Embryonic facial prominence (tissue), 1 donor: ENCODE measurements at regions not wholly inside any gene's neighbourhood (a gene's known extent, or its start where the extent isn't known, plus 50 kb on each side); places are given as distances from the start of the nearest gene placed in this dataset.
"Not testable (repeated sequence)": the region's sequence is repeated elsewhere in the genome, so short reads cannot be mapped to it uniquely, and the experiment has no call there.

ENCODE experiments used
- DNase-seq: peaks from one replicate; pipeline ENCODE4 v3.0.0-alpha.2; 2016; ENCODE audit errors: extremely low spot score

DNA sequence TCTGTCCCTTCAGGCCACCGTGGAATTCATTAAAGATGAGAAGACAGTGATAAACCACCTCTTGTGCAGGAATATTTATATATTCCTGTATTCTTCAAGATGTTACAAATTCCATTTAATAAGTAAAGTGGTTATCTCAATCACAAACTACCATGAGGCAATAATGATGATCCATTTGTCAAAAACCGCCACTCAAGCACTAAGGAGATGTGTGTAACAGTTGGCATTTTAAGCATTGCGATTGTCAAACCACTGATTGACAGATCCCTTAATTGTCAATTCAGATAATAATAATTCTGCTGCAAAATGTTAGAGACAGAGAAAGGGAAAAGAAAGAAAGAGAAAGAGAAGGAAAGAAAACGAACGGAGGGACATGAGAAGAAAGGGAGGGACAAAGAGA, 476.1 kb upstream of the RBFOX1 start:
- no peak for DNase-seq

DNA sequence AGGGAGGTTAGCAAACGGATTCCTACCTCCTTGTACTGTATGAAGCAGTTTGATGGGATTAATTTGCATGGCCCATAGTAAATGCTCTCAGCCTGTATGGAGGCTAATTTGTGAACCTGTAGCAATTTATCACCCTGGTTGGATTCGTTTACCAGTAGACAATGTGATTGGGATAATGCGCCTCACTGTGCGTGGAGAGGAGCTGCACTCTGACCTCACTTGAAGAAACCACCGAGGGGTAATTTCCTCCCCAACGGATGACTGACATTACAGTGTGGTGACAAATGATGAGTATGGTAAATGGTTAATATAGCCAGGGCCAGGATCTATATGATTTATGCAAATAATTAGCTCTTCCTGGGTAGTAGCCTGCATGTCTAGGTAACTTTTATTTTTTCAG, 479.1 kb upstream of the RBFOX1 start:
- DNase-seq, result no peak

DNA sequence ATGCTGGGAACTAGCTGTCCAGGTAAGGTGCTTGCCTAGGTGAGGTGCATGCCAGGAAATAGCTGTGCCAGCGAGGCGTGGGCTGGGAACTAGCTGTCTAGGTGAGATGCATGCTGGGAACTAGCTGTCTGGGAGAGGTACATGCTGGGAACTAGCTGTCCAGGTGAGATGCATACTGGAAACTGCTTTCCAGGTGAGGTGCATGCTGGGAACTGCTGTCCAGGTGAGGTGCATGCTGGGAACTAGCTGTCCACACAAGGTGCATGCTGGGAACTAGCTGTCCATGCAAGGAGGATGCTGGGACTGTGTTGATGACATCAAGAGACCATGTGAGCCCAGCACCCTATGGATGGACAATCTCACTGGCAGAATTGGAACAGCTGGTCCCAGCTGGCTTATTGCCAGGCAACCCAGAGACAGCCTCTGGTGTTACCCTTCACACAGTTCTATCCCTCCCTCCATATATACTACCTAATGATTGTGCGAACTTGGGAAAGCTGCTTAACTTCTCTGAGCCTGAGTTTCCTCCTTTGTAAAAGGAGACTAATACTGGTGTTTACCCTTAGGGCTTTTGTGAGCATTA, 479.9 kb upstream of the RBFOX1 start:
- no peak for DNase-seq

DNA sequence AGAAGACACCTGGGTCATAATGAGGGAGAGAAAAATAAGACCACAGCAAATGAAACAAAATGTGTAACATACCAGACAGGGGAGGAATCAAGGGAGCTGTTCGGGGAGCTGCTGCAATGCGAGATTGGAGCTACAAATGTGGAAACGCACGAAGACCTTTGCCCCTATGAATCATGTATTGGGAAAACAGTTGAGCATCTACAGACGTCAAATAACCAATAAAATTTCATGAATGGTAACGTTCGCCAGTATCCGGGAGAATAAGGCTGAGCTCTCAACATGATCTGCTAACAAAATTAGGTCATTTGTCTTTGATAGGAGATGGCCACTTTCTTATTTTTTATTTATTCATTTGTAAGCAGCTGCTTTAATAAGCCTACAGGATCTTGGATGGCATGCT, 486.2 kb upstream of the RBFOX1 start:
- DNase-seq, result no peak

DNA sequence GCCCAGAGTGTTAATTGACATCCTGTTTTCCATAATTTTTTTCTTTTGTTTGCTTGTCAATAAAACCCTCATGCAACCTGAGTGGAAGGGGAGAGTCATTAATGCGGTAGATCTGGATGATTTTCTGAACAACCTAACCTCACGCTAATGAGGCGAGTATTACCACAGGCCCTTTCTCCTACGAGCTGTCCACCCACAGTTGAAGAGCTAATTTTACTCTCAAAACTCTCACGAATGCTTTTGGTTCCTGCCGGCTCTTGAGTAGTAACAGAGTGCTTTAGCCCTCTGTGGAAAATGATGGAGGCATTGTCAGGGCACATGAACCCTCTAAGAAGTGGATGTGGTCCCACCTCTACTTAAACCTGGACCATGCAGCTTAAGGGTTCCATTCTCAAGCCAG, 491.3 kb upstream of the RBFOX1 start:
- DNase-seq, result no peak

DNA sequence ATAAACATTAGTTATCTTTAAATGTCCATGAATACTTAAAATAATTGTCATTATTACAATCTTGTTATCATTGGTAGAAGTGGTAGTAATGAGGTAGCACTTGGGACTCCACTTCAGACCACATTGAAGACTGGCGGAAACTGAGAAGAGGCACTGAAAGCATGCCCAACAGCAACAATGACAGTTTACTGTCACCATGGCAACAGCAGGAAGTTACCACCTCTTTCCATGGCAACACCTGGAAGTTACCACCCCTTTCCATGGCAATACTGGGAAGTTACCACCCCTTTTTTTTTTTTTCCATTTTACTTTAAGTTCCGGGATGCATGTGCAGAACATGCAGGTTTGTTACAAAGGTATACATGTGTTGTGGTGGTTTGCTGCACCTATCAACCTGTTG, 494.9 kb upstream of the RBFOX1 start:
- DNase-seq, result no peak

DNA sequence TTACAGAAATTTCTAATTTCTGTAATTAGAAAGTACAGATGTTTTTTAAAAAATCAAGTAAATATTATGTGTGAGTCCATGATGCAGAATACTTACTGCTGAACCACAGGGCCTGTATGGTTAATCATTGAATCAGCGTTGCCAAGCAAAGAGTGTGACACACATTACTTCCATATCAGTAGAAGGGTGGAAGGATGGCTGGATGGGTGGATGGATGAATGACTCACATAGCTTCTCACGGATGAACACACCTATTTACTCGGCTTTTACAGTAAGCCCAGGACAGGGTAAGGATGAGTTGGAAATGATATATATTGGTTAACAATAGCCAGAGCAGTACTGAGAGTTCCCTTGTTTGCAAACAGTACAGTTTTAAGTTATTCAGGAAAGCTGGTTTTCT, 495.9 kb upstream of the RBFOX1 start:
- DNase-seq, result no peak

DNA sequence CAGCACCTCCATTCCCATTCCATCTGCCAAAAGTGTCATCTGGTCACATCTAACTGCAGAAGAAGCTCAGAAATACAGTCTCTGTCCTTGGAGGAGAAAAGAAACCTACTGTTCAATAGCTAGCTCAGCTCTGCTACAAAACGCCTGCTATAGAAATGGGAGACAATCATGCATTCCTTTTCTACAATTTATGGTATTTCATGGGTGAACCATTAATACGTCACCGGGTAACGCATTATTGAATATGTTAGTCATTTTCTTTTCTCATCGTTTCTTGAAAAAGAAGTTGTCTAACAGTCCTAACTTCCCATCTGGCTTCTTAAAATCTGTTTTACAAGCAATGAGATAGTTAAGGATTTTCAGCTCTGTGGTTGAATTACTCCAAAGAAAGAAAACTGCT, 496.7 kb upstream of the RBFOX1 start:
- no peak for DNase-seq

DNA sequence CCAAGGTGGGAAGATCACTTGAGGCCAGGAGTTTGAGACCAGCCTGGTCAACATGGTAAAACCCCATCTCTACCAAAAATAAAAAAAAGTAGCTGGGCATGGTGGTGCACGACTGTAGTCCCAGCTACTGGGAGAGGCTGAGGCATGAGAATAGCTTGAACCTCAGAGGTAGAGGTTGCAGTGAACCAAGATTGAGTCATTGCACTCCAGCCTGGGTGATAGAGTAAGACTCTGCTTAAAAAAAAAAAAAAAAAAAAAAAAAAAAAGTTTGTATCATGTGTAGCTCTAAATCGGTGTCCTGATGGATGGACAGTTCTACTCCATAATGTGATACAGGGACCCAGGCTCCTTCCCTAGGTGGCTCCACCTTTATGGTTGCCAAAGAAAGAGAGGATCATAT, 497.1 kb upstream of the RBFOX1 start:
- DNase-seq, result no peak

DNA sequence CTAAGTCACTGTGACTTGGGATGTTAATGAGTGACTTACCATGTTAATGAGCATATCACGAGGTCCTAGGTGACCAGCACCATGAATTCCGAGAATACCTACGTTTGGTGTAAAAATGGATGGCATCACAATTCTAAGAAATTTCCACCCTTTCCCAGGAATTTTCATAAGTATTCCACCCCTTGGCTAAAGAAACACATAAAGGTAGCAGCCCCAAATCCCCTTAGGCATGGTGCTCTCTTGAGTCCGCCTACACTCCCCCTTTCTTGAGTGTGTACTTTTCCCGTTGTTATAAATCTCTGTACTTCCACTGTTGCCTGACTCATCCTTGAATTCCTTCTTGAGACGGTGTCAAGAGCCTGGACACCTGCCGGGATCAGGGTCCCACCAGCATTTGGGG, 504.0 kb upstream of the RBFOX1 start:
- DNase-seq, result no peak

DNA sequence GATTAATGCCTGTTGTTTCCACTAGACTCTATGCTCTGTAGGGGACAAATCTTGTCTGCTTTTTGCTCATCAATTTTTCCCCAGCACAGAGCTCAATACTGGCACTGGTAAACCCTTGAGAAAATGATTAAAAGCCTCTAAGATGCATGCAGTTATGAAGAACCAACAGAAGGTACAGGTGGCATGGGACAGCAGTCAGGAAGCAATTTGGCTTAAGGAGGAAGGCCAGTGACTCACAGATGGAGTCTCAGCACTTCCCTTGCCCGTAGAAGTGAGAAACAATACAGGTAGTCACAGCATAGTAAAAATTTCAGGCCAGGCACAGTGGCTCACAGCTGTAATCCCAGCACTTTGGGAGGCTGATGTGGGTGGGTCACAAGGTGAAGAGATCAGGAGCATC, 504.7 kb upstream of the RBFOX1 start:
- DNase-seq, result no peak

DNA sequence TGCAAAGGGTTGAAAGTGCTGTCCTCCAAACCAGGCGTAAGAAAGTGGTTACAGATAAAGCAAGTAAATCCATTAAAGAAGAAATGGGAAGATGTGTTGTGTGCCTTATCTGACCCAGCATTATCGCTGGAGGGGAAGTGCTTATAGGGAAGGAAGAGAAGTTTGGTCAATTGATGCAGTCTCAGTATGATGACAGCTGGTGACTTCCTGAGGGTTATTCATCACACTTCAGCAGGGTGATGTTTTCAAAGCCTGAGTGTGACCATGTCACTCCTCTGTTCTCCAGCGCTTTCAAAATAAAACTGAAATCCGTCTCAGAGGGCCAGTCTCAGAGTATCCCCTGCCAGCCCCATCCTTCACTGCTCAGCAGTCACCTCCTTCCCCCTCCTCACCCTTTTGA, 505.4 kb upstream of the RBFOX1 start:
- DNase-seq, result no peak

DNA sequence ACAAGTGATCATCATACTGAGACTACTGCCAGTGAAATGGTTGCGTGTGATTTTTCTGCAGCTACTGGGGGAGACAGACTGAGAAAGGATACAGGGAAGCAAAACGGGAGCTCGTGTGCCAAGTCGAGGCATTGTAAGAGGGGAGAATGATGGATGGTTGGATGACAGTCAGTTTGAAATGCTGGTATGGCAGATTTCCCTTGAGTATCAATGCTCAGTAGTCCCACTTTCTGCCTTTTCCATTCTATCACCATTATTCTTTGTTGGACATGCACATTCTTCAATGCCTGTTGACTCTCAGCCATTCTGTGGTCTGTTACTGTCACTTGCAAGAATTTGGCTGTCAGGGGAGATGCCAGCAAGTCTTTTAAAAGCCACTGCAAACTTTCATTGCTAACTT, 510.6 kb upstream of the RBFOX1 start:
- DNase-seq, result no peak

DNA sequence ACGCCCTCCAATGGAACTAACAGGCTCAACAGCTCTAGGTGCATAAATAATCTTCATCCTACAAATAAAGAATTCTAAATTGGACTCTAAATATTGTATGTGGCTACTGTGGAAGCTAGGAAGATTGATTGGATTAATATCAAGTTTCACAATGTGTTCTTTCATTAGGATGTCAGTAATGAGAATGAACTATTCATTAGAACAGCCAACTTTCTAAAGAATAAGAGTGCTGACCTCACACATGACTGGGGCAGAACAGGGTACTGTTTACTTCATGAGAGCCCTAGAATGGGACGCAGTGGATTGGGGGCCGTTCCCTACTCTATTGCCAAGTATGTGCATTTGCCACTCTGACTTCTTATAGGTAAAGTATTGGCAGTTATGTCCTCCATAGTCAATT, 528.2 kb upstream of the RBFOX1 start:
- DNase-seq, result no peak

DNA sequence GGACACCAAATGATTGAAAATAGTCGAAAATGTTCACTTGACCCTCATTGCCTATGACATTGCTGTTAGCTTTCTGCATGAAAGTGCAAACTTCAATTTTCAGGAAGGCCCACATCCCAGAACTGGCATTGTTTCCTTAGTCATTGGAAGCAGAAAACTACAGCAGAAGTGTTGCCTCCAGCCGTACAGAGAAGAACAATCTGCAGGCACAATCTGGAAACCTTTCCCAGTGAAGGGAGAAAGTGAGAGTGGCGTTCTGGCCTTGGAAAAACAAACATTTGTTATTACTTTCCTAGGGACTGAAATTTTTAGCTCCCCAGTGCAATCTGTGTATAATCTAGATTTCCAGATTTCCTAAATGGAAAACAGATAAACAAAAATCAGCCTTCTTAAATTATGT, 529.5 kb upstream of the RBFOX1 start:
- DNase-seq, result no peak

DNA sequence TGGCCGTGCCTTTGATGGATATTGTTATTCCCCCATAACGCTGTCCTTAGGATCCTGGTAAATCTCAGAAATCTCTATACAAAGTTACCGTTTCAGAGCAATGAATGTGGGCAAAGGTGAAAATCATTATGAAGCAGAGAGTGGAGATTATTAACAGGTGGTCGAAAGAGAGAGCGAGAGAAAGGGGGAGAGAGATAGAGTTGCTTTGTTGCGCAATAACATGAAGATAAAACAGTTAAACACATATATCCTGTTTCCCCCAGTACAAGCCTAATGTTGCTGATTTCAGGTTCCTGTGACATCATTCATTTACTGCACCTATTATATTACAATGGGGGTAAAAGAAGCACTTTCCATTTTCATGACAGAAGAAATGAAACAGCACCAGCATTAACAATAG, 535.4 kb upstream of the RBFOX1 start:
- DNase-seq, result no peak

DNA sequence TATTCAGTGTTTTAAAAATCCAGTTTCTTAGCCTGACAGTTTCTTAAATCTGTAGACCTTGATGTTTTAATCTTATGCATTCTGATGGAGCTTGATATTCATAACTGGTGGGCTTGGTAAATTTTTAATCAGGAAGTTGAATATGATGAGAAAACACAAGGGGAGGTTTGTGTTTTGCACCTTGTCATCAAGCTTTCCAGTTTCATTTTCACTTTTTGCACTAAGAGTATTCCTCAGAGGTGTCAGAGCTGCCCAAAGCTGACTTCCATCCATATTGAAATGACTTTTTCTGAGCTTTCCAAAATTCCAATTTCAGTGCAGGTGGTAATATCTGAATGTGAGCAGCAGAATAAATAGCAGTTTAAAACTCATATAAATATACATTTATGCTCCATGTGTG, 555.0 kb upstream of the RBFOX1 start:
- no peak for DNase-seq

DNA sequence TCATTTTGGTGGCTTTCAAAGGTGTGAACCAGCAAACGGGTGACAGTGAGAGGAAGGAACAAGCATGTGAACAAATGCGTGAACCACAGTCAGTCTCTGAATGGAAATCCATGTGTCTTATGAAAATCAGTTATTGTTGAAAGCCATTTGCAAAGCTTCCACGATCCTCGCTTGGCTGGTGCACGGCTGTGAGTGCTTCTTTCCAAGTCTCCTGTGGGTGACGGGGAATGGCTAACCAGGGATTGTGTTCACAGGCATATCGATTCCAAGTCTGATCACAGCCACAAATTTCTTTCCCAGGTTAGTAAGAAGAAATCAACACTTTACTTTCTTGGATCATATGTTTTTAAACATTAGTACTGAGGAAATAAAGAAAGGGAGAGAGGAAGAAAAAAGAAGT, 556.9 kb upstream of the RBFOX1 start:
- no peak for DNase-seq

DNA sequence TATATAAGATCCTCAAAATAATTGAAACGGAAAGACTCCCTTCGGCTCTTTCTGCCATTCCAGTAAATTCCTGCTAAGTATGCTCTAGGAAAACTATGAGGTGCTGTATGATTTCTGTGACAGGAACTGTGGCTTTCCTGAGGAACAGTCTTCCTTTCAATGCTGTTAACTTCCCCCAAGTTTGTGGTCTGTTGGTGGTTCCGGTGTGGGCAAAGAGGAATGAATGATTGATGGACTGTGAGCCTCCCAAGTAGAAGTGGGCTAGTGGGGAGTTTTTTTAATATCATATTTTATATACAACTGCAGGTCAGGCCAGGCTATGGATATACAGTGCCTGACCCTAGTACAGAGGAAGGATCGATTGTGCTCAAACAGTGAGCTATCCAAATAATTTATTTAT, 560.7 kb upstream of the RBFOX1 start:
- DNase-seq, result no peak

DNA sequence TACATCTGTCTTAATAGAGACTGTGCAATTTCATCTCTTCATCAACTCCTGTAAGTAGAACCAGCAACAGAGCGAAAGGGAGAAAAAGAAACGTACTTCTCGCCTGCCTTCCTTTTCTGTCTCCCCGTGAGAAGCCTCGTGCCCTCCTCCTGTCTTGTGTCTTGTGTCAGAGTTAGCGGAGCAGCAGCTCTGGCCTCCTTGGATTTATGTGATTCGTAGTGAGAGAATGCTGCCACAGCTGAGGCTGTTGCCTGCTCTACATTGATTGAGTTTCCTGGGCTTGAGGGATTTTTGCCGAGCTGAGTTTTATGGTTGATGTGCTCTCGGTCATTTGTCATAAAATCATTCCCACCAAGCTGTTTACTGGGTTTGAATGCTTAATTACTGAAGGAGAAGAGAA, 579.1 kb upstream of the RBFOX1 start:
- DNase-seq, result no peak

DNA sequence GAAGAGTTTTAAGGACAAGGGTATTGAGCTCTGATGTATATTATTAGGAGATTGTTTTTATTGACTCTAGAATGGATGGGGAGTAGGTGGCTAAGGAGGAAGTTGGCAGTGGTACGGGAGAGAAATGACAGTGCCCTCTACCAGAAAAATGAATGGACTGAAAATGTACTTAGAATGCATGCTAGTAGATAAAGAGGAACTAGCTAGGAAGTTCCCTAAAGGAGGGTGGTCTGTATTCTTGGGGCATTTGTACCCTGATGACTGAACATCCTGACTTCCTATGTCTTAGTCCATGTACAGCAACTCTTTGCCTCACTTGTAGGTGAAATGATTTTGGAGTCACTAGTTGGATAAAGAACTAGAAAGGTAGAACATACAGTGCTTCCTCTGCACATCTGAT, 581.5 kb upstream of the RBFOX1 start:
- no peak for DNase-seq

DNA sequence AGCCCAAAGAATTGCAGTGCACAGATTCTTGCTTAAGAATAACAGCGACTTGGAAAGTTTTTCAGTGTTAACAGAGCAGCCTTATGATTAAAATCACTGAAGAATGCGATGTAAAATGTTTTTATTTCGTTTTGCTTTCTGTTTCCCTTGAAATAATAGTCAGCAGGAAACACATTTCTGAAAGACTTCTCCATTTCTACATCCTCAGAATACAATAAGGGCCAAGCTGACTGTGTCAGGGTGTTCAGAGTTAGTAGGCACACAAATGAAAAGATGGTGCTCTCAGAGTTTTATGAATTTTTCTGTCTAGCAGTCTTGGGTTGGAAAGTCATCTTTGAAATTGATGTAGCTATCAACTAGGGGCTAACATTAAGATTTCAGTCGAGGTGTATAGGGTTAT, 582.9 kb upstream of the RBFOX1 start:
- DNase-seq, result no peak

DNA sequence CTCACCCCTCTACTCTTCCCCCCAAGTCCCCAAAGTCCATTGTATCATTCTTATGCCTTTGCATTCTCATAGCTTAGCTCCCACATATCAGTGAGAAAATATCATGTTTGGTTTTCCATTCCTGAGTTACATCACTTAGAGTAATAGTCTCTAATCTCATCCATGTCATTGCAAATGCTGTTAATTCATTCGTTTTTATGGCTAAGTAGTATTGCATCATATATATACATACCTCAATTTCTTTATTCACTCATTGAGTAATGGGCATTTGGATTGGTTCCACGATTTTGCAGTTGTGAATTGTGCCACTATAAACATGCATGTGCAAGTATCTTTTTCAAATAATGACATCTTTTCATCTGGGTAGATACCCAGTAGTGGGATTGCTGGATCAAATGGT, 596.3 kb upstream of the RBFOX1 start:
- not testable (repeated sequence) for DNase-seq

DNA sequence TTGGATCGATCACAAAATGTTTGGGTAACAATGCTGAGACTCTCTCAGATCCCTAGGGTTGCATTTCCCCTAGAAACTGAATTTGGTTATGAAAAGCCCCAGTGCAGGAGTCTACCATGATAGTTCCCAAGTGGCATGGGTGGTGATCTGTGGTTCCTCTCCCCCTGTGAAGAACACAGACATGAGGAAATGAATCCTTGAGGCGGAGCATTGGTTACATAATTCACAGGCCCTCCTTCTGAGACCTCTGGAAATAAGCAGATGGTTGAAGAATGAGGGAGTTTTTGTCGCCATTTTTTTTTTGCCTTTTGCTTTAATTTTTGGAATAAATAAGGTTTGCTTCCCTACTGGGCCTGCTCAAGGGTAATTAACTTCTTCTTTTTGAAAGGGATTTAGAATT, 597.0 kb upstream of the RBFOX1 start:
- DNase-seq, result no peak

DNA sequence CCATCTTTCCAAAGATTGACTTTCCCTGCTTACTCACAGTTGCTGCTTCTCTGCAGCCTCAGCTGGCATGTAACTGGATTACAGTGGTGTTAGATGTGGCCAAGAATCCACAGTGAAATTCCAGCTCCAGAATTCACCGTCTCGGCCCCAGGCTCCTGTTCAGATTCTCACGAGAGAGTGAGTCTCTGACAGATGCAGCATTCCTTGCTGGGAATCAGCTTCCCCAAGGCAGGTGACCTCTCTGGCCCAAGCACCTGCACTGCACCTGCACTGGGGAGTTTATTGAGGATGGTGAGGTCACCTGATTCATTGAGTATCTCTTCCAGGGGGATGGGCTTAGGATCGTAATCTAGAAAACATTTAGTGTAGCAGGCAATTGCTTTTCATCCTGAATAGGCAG, 600.5 kb upstream of the RBFOX1 start:
- DNase-seq, result no peak
